ENCODE measurements at regions not wholly inside any gene's neighbourhood (a gene's known extent, or its start where the extent isn't known, plus 50 kb on each side); places are given as distances from the start of the nearest gene placed in this dataset.

DNA sequence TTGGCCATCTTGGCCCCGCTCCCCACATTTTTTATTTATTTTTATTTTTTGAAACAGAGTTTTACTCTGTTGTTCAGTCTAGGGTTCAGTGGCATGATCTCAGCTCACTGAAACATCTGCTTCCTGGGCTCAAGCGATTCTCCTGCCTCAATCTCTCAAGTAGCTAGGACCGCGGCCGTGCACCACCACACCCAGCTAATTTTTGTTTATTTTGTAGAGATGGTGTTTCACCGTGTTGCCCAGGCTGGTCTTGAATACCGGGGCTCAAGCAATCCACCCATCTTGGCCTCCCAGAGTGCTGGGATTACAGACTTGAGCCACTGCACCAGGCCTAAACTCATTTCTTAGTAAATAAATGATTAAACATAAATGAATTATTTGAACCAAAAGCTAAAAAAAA lies 322.0 kb upstream of the LCORL start:
- no peak for TF ChIP-seq POLR2A (IDR thresholded peaks at IDR 0.05)
- TF ChIP-seq, protein P1, sequence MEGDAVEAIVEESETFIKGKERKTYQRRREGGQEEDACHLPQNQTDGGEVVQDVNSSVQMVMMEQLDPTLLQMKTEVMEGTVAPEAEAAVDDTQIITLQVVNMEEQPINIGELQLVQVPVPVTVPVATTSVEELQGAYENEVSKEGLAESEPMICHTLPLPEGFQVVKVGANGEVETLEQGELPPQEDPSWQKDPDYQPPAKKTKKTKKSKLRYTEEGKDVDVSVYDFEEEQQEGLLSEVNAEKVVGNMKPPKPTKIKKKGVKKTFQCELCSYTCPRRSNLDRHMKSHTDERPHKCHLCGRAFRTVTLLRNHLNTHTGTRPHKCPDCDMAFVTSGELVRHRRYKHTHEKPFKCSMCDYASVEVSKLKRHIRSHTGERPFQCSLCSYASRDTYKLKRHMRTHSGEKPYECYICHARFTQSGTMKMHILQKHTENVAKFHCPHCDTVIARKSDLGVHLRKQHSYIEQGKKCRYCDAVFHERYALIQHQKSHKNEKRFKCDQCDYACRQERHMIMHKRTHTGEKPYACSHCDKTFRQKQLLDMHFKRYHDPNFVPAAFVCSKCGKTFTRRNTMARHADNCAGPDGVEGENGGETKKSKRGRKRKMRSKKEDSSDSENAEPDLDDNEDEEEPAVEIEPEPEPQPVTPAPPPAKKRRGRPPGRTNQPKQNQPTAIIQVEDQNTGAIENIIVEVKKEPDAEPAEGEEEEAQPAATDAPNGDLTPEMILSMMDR (IDR thresholded peaks at IDR 0.05): no peak
